ENCODE measurements at regions not wholly inside any gene's neighbourhood (a gene's known extent, or its start where the extent isn't known, plus 50 kb on each side); places are given as distances from the start of the nearest gene placed in this dataset.

- H3K4me3 ChIP-seq (ENCODE audit: insufficient read depth, low read length, poor library complexity, severe bottlenecking), result no peak overlapping the region
- H3K9ac ChIP-seq (ENCODE audit: low read length), result no peak overlapping the region
- no peak overlapping the region for H3K4me2 ChIP-seq (ENCODE audit: low read depth, low read length, poor library complexity, severe bottlenecking)
- H3K36me3 ChIP-seq (ENCODE audit: low read length), result no peaks in the 10 kb centered on the region
- H2AFZ ChIP-seq (ENCODE audit: low read depth, low read length, severe bottlenecking), result no peak overlapping the region
- no peaks in the 10 kb centered on the region for H3K79me2 ChIP-seq (ENCODE audit: insufficient read depth, low read length)
- no peaks in the 10 kb centered on the region for H3F3A ChIP-seq (ENCODE audit: insufficient read depth)
- no peaks in the 10 kb centered on the region for H3K9me3 ChIP-seq (ENCODE audit: insufficient read depth, low read length)
- H3K9me2 ChIP-seq (replicated peaks; ENCODE audit: insufficient read depth, low read length), result no peaks in the 10 kb centered on the region
- no peak for TF ChIP-seq CTCF (IDR thresholded peaks at IDR 0.05; ENCODE audit: insufficient read depth, low read length, poor library complexity, severe bottlenecking)
- no peak for TF ChIP-seq EZH2phosphoT487 (conservative IDR thresholded peaks at IDR 0.05; ENCODE audit: low read length)
- no peaks in the 10 kb centered on the region for H4K20me1 ChIP-seq (ENCODE audit: low read depth, low read length)
- no peaks in the 10 kb centered on the region for H3K27me3 ChIP-seq (ENCODE audit: low read length)
- H3K27ac ChIP-seq (ENCODE audit: low read depth, low read length), result no peak overlapping the region
These were observed 287.8 kb downstream of the UTP18 start for GRCh38 chr17:51548125-51548524.

- no peak overlapping the region for H3K4me3 ChIP-seq (ENCODE audit: insufficient read depth, low read length, poor library complexity, severe bottlenecking)
- H3K9ac ChIP-seq (ENCODE audit: low read length), result no peak overlapping the region
- H3K4me2 ChIP-seq (ENCODE audit: low read depth, low read length, poor library complexity, severe bottlenecking), result no peak overlapping the region
- H3K9me3 ChIP-seq (ENCODE audit: insufficient read depth, low read length), result no peaks in the 10 kb centered on the region
- no peaks in the 10 kb centered on the region for H3K36me3 ChIP-seq (ENCODE audit: low read length)
- H3K27ac ChIP-seq (ENCODE audit: low read depth, low read length), result no peak overlapping the region
- H3K27me3 ChIP-seq (ENCODE audit: low read length), result no peaks in the 10 kb centered on the region
- TF ChIP-seq EZH2phosphoT487 (conservative IDR thresholded peaks at IDR 0.05; ENCODE audit: low read length), result no peak
- no peak for TF ChIP-seq CTCF (IDR thresholded peaks at IDR 0.05; ENCODE audit: insufficient read depth, low read length, poor library complexity, severe bottlenecking)
- H3K9me2 ChIP-seq (replicated peaks; ENCODE audit: insufficient read depth, low read length), result no peaks in the 10 kb centered on the region
- no peak overlapping the region for H2AFZ ChIP-seq (ENCODE audit: low read depth, low read length, severe bottlenecking)
- no peaks in the 10 kb centered on the region for H3F3A ChIP-seq (ENCODE audit: insufficient read depth)
- H4K20me1 ChIP-seq (ENCODE audit: low read depth, low read length), result no peaks in the 10 kb centered on the region
- H3K79me2 ChIP-seq (ENCODE audit: insufficient read depth, low read length), result no peaks in the 10 kb centered on the region
These were observed 294.8 kb downstream of the UTP18 start for GRCh38 chr17:51555153-51555552.

GRCh38 chr17:51559778-51560177, 299.4 kb downstream of the UTP18 start:
- TF ChIP-seq EZH2phosphoT487 (conservative IDR thresholded peaks at IDR 0.05; ENCODE audit: low read length) (no peak), CTCF (IDR thresholded peaks at IDR 0.05; ENCODE audit: insufficient read depth, low read length, poor library complexity, severe bottlenecking) (no peak)
- H2AFZ ChIP-seq (ENCODE audit: low read depth, low read length, severe bottlenecking), result no peak overlapping the region
- H4K20me1 ChIP-seq (ENCODE audit: low read depth, low read length), result no peaks in the 10 kb centered on the region
- H3K9me2 ChIP-seq (replicated peaks; ENCODE audit: insufficient read depth, low read length), result no peaks in the 10 kb centered on the region
- H3F3A ChIP-seq (ENCODE audit: insufficient read depth), result no peaks in the 10 kb centered on the region
- H3K79me2 ChIP-seq (ENCODE audit: insufficient read depth, low read length), result no peaks in the 10 kb centered on the region
- H3K4me3 ChIP-seq (ENCODE audit: insufficient read depth, low read length, poor library complexity, severe bottlenecking), result no peak overlapping the region
- H3K27me3 ChIP-seq (ENCODE audit: low read length), result no peaks in the 10 kb centered on the region
- no peaks in the 10 kb centered on the region for H3K36me3 ChIP-seq (ENCODE audit: low read length)
- no peak overlapping the region for H3K27ac ChIP-seq (ENCODE audit: low read depth, low read length)
- H3K4me2 ChIP-seq (ENCODE audit: low read depth, low read length, poor library complexity, severe bottlenecking), result no peak overlapping the region
- no peak overlapping the region for H3K9ac ChIP-seq (ENCODE audit: low read length)
- H3K9me3 ChIP-seq (ENCODE audit: insufficient read depth, low read length), result no peaks in the 10 kb centered on the region
